K562 (cell line): ENCODE measurements at regions not wholly inside any gene's neighbourhood (a gene's known extent, or its start where the extent isn't known, plus 50 kb on each side); places are given as distances from the start of the nearest gene placed in this dataset.

Experiments used
- BHLHE40 ChIP-seq: IDR thresholded peaks from 2 replicates; pipeline ENCODE4 v1.6.1; 2011; ENCODE audit warnings: low read length, improper control_type of control experiment
- BRF2 ChIP-seq: IDR thresholded peaks from 3 replicates; pipeline ENCODE4 v1.6.1; 2011; ENCODE audit warnings: borderline replicate concordance, mild to moderate bottlenecking; ENCODE audit not compliant: insufficient read length, insufficient read depth
- CREB3L1 ChIP-seq: fragments of 450-650 bp; IDR thresholded peaks from 2 replicates; pipeline ENCODE4 v1.6.1; 2014; ENCODE audit warnings: low read depth, mild to moderate bottlenecking, moderate library complexity, borderline replicate concordance
- HDAC3 ChIP-seq: fragments of 450-650 bp; IDR thresholded peaks from 2 replicates; pipeline ENCODE4 v1.6.1; 2018; ENCODE audit warnings: borderline replicate concordance, mild to moderate bottlenecking, moderate library complexity; ENCODE audit not compliant: partially characterized antibody
- IFI16 ChIP-seq: fragments of 250-450 bp; sonication (Bioruptor Pico); IDR thresholded peaks from 2 replicates; pipeline ENCODE4 v2.1.2; 2022; ENCODE audit warnings: mild to moderate bottlenecking, inconsistent platforms
- ILF3 ChIP-seq: fragments of 450-650 bp; IDR thresholded peaks from 2 replicates; pipeline ENCODE4 v1.6.1; 2018; ENCODE audit warnings: antibody characterized with exemption, mild to moderate bottlenecking, moderate library complexity, borderline replicate concordance
- L3MBTL2 ChIP-seq: fragments of 450-650 bp; IDR thresholded peaks from 2 replicates; pipeline ENCODE4 v1.6.1; 2016; ENCODE audit warnings: mild to moderate bottlenecking, moderate library complexity
- MECOM ChIP-seq: fragments of 250-450 bp; sonication (Bioruptor Pico); IDR thresholded peaks from 2 replicates; pipeline ENCODE4 v1.8.0; 2022; ENCODE audit warnings: inconsistent platforms
- RAD51 ChIP-seq: fragments of 450-650 bp; IDR thresholded peaks from 2 replicates; pipeline ENCODE4 v1.7.1; 2016; ENCODE audit warnings: low read depth, mild to moderate bottlenecking, borderline replicate concordance
- RB1 ChIP-seq: fragments of 450-650 bp; IDR thresholded peaks from 2 replicates; pipeline ENCODE4 v1.6.1; 2017; ENCODE audit warnings: low read depth, mild to moderate bottlenecking
- RFX1 ChIP-seq: fragments of 450-650 bp; IDR thresholded peaks from 2 replicates; pipeline ENCODE4 v1.6.1; 2016; ENCODE audit warnings: mild to moderate bottlenecking, moderate library complexity
- SP1 ChIP-seq: sonication (generic); formaldehyde crosslinking; IDR thresholded peaks from 2 replicates; pipeline ENCODE4 v1.8.1; 2022; ENCODE audit warnings: mild to moderate bottlenecking, missing genetic modification reagents
- TCF15 ChIP-seq: fragments of 250-450 bp; sonication (Bioruptor Pico); IDR thresholded peaks from 2 replicates; pipeline ENCODE4 v1.8.0; 2022; ENCODE audit warnings: moderate library complexity, mild to moderate bottlenecking, inconsistent platforms
- TEAD1 ChIP-seq, 2 experiments: fragments of 450-650 bp in 1 of 2; sonication (generic) in 1 of 2; formaldehyde crosslinking; IDR thresholded peaks; 2 replicates each; pipeline versions ENCODE4 v1.4.0 to v1.8.0; 2020 to 2022; ENCODE audit warnings: mild to moderate bottlenecking in 2 of 2, missing genetic modification reagents in 1 of 2
- ZBTB43 ChIP-seq: sonication (generic); formaldehyde crosslinking; IDR thresholded peaks from 2 replicates; pipeline ENCODE4 v1.8.0; 2023; ENCODE audit warnings: mild to moderate bottlenecking, missing genetic modification reagents
- ZNF23 ChIP-seq: fragments of 250-450 bp; sonication (Bioruptor Pico); IDR thresholded peaks from 2 replicates; pipeline ENCODE4 v1.4.0; 2020; ENCODE audit warnings: mild to moderate bottlenecking
- ZNF239 ChIP-seq: fragments of 250-450 bp; sonication (Bioruptor Pico); IDR thresholded peaks from 2 replicates; pipeline ENCODE4 v1.4.0; 2020; ENCODE audit warnings: mild to moderate bottlenecking
- ZNF592 ChIP-seq: fragments of 450-650 bp; IDR thresholded peaks from 2 replicates; pipeline ENCODE4 v1.6.1; 2017; ENCODE audit warnings: antibody characterized with exemption, mild to moderate bottlenecking
- ZNF785 ChIP-seq: fragments of 250-450 bp; sonication (Bioruptor Pico); IDR thresholded peaks from 2 replicates; pipeline ENCODE4 v1.4.0; 2020; ENCODE audit warnings: mild to moderate bottlenecking

- TF ChIP-seq ZNF592: 0 out of 2 replicates have a peak, but pooled peaks have one; percentile 33
- no peak for TF ChIP-seq HDAC3
- TF ChIP-seq RAD51: peak; percentile 39
- TF ChIP-seq ZNF785 (CRISPR knock-in tag): no peak
- no peak for TF ChIP-seq IFI16
- peak; percentile 63; the same call in 1 of the 2 replicates for TF ChIP-seq MECOM (CRISPR knock-in tag)
- TF ChIP-seq BRF2: no peak
- TF ChIP-seq SP1 (CRISPR knock-in tag): no peak
- no peak; the same call in 1 of the 2 replicates for TF ChIP-seq ZNF239 (CRISPR knock-in tag)
- TF ChIP-seq L3MBTL2: peak; percentile 67
- TF ChIP-seq TEAD1 (CRISPR knock-in tag; IDR thresholded peaks at IDR 0.05): 0 out of 4 replicates have a peak, but pooled peaks of 1 of the 2 experiments have one; percentile 42
- TF ChIP-seq TCF15: no peak
- TF ChIP-seq BHLHE40: peak; percentile 71
- no peak for TF ChIP-seq RB1
- no peak for TF ChIP-seq RFX1
- TF ChIP-seq ZBTB43 (CRISPR knock-in tag): no peak
- TF ChIP-seq CREB3L1: no peak
- TF ChIP-seq ILF3: no peak
- no peak for TF ChIP-seq ZNF23 (CRISPR knock-in tag)
Observed at GRCh38 chr7:25735674-25736242, 416.2 kb upstream of the NFE2L3 start (continued).
